IMR-90 (cell line): ENCODE measurements at regions not wholly inside any gene's neighbourhood (a gene's known extent, or its start where the extent isn't known, plus 50 kb on each side); places are given as distances from the start of the nearest gene placed in this dataset.

Experiments
- CHD1 ChIP-seq: IDR thresholded peaks from 2 replicates; pipeline ENCODE4 v1.6.1; 2012; ENCODE audit warnings: low read depth, low read length, improper control_type of control experiment
- FOS ChIP-seq: fragments of 150-350 bp; IDR thresholded peaks from 2 replicates; pipeline ENCODE4 v1.6.1; 2016; ENCODE audit warnings: low read depth, low read length
- MAFK ChIP-seq: IDR thresholded peaks from 2 replicates; pipeline ENCODE4 v1.6.1; 2012; ENCODE audit warnings: low read depth, low read length, improper control_type of control experiment
- POLR2A ChIP-seq: IDR thresholded peaks from 2 replicates; pipeline ENCODE4 v1.6.1; 2012; ENCODE audit warnings: mild to moderate bottlenecking, low read depth, low read length
- RAD21 ChIP-seq: IDR thresholded peaks from 2 replicates; pipeline ENCODE4 v1.6.1; 2012; ENCODE audit warnings: low read length, improper control_type of control experiment
- RCOR1 ChIP-seq: IDR thresholded peaks from 2 replicates; pipeline ENCODE4 v1.6.1; 2012; ENCODE audit warnings: mild to moderate bottlenecking, low read length, improper control_type of control experiment; ENCODE audit not compliant: insufficient replicate concordance
- TF ChIP-seq, protein P1 (sequence below): conservative IDR thresholded peaks from 2 replicates; pipeline ENCODE4 v1.5.1; 2012; ENCODE audit warnings: mild to moderate bottlenecking, low read depth, low read length, improper control_type of control experiment
- TF ChIP-seq, protein P2 (sequence below): fragments of 150-350 bp; IDR thresholded peaks from 2 replicates; pipeline ENCODE4 v1.6.1; 2017; ENCODE audit warnings: mild to moderate bottlenecking, antibody characterized with exemption, low read length, low read depth
- TF ChIP-seq, protein P3 (sequence below): fragments of 150-350 bp; IDR thresholded peaks from 2 replicates; pipeline ENCODE4 v1.6.1; 2016; ENCODE audit warnings: low read depth, mild to moderate bottlenecking, low read length, moderate library complexity, borderline replicate concordance

DNA sequence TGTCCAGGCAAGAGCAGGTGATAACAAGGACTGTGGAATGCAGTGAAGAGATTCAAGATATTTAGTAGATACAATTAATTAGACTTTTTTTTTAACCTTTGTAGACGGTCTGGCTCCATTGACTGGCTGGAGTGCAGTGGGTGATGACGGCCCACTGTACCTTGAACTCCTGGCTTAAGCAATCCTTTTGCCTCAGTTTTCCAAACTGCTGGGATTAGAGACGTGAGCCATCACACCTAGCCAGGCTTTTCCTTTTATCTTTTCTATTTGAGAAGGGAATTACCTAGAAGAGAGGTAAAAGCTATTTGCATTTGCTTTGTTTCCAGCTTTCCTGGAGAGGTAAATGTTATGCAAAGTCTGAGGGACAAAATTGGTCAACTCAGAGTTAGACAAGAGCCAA is 213.0 kb upstream of the MAGI2 start:
- TF ChIP-seq, protein P1, sequence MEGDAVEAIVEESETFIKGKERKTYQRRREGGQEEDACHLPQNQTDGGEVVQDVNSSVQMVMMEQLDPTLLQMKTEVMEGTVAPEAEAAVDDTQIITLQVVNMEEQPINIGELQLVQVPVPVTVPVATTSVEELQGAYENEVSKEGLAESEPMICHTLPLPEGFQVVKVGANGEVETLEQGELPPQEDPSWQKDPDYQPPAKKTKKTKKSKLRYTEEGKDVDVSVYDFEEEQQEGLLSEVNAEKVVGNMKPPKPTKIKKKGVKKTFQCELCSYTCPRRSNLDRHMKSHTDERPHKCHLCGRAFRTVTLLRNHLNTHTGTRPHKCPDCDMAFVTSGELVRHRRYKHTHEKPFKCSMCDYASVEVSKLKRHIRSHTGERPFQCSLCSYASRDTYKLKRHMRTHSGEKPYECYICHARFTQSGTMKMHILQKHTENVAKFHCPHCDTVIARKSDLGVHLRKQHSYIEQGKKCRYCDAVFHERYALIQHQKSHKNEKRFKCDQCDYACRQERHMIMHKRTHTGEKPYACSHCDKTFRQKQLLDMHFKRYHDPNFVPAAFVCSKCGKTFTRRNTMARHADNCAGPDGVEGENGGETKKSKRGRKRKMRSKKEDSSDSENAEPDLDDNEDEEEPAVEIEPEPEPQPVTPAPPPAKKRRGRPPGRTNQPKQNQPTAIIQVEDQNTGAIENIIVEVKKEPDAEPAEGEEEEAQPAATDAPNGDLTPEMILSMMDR = no peak
- TF ChIP-seq POLR2A (no peak), CHD1 (no peak), MAFK (no peak), RAD21 (no peak), RCOR1 (no peak), FOS (no peak)
- TF ChIP-seq, protein P2, sequence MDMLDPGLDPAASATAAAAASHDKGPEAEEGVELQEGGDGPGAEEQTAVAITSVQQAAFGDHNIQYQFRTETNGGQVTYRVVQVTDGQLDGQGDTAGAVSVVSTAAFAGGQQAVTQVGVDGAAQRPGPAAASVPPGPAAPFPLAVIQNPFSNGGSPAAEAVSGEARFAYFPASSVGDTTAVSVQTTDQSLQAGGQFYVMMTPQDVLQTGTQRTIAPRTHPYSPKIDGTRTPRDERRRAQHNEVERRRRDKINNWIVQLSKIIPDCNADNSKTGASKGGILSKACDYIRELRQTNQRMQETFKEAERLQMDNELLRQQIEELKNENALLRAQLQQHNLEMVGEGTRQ = no peak
- TF ChIP-seq, protein P3, sequence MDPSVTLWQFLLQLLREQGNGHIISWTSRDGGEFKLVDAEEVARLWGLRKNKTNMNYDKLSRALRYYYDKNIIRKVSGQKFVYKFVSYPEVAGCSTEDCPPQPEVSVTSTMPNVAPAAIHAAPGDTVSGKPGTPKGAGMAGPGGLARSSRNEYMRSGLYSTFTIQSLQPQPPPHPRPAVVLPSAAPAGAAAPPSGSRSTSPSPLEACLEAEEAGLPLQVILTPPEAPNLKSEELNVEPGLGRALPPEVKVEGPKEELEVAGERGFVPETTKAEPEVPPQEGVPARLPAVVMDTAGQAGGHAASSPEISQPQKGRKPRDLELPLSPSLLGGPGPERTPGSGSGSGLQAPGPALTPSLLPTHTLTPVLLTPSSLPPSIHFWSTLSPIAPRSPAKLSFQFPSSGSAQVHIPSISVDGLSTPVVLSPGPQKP = no peak
